Immature natural killer cell (primary cell): ENCODE measurements at regions not wholly inside any gene's neighbourhood (a gene's known extent, or its start where the extent isn't known, plus 50 kb on each side); places are given as distances from the start of the nearest gene placed in this dataset.

Source experiments
- DNase-seq, 3 donors: peaks; one replicate each; pipeline ENCODE4 v3.0.0; 2022; ENCODE audit warnings: mixed read lengths in 1 of 3
- H3K27ac Mint-ChIP-seq, 6 donors: one replicate each; pipeline ENCODE4 v1.8.0; 2020; ENCODE audit warnings: mixed read lengths in 6 of 6, mild to moderate bottlenecking in 5 of 6, inconsistent platforms in 4 of 6, moderate library complexity in 3 of 6
- H3K27me3 Mint-ChIP-seq, 3 donors: one replicate each; pipeline ENCODE4 v1.8.0; 2020 to 2021; ENCODE audit warnings: low read depth in 3 of 3, mild to moderate bottlenecking in 3 of 3, mixed read lengths in 3 of 3, moderate library complexity in 3 of 3, inconsistent platforms in 1 of 3
- H3K36me3 Mint-ChIP-seq, 3 donors: one replicate each; pipeline ENCODE4 v1.8.0; 2020; ENCODE audit warnings: mixed read lengths in 3 of 3, inconsistent platforms in 2 of 3, mild to moderate bottlenecking in 2 of 3
- H3K4me1 Mint-ChIP-seq, 2 donors: one replicate each; pipeline ENCODE4 v1.8.0; 2020; ENCODE audit warnings: inconsistent platforms in 2 of 2, mild to moderate bottlenecking in 2 of 2, mixed read lengths in 2 of 2, moderate library complexity in 1 of 2
- H3K4me3 Mint-ChIP-seq, 5 donors: one replicate each; pipeline ENCODE4 v1.8.0; 2020; ENCODE audit warnings: mild to moderate bottlenecking in 5 of 5, mixed read lengths in 5 of 5, inconsistent platforms in 3 of 5, moderate library complexity in 3 of 5
- H3K9me3 Mint-ChIP-seq, 6 donors: one replicate each; pipeline ENCODE4 v1.8.0; 2020; ENCODE audit warnings: mild to moderate bottlenecking in 6 of 6, mixed read lengths in 6 of 6, inconsistent platforms in 4 of 6, moderate library complexity in 3 of 6

GRCh38 chr13:107365466-107366215 is 797.7 kb upstream of the ARGLU1 start:
- H3K9me3 Mint-ChIP-seq, result peaks cover 0 to 22% (median 9%) of the 10 kb centered on the region in 6 donors
- peaks cover 0 to 2% (median 0%) of the 10 kb centered on the region in 3 donors for H3K27me3 Mint-ChIP-seq
- H3K27ac Mint-ChIP-seq, result no peak overlapping the region
- H3K4me3 Mint-ChIP-seq, result no peak overlapping the region
- no peak for DNase-seq
- H3K36me3 Mint-ChIP-seq, result no peaks in the 10 kb centered on the region
- no peaks in the 10 kb centered on the region for H3K4me1 Mint-ChIP-seq

DNA sequence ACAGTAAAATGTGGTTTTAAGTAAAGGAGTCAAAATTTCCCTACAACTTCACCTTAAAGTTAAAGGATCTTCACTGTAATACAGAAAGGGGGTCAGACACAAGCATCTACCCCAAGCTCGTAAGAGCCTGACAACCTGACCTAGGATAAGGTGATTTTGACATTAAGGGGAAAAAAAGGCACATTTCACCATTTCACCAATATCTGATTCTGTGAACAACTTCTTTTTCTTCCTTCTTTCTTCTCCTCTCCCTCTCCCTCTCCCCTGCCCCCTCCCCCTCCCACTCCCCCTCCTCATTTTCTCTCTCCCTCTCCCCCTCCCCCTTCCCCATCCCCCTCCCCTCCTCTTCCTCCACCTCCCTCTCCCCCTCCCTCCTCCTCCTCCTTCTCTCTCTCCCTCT is 796.7 kb upstream of the ARGLU1 start:
- Mint-ChIP-seq H3K27me3 (peaks cover 0 to 2% (median 0%) of the 10 kb centered on the region in 3 donors), H3K9me3 (peaks cover 0 to 22% (median 9%) of the 10 kb centered on the region in 6 donors)

GRCh38 chr13:107361666-107362065 is 793.7 kb upstream of the ARGLU1 start:
- no peak for DNase-seq
- no peak overlapping the region for H3K27ac Mint-ChIP-seq
- H3K27me3 Mint-ChIP-seq, result no peaks in the 10 kb centered on the region
- peaks cover 0 to 18% (median 7%) of the 10 kb centered on the region in 6 donors for H3K9me3 Mint-ChIP-seq
- H3K4me3 Mint-ChIP-seq, result no peak overlapping the region
- H3K36me3 Mint-ChIP-seq, result no peaks in the 10 kb centered on the region
- no peaks in the 10 kb centered on the region for H3K4me1 Mint-ChIP-seq

More for the DNA sequence above, 796.7 kb upstream of the ARGLU1 start:
- no peak for DNase-seq
- Mint-ChIP-seq H3K4me3 (no peak overlapping the region), H3K36me3 (no peaks in the 10 kb centered on the region), H3K27ac (no peak overlapping the region), H3K4me1 (no peaks in the 10 kb centered on the region)

- Mint-ChIP-seq H3K27ac (no peak overlapping the region), H3K4me1 (no peaks in the 10 kb centered on the region), H3K9me3 (peaks cover 0 to 15% (median 8%) of the 10 kb centered on the region in 6 donors), H3K4me3 (no peak overlapping the region), H3K36me3 (no peaks in the 10 kb centered on the region), H3K27me3 (no peaks in the 10 kb centered on the region)
- DNase-seq, result no peak
These were observed 792.1 kb upstream of the ARGLU1 start for GRCh38 chr13:107360010-107360409.

DNA sequence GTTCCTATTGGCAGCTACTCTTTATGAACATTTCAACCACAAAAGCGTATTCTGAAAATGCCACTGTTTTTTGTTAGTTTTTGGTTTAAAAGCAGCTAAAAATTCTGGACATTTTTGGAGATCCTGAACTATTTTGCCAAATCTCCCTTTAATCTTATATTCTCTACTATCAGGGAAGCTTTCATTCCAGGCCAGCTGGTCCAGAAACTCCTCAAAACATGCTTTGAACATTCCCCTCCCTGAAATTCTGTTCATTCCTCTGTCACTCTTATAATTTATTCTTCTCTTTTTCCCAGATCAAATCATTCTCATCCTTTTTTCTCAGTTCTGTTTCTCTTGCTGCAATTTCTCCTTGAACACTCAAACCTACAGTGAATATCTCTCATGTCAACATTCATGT is 790.9 kb upstream of the ARGLU1 start:
- DNase-seq, result no peak
- Mint-ChIP-seq H3K36me3 (peaks cover 0 to 4% (median 0%) of the 10 kb centered on the region in 3 donors), H3K4me3 (no peak overlapping the region), H3K27me3 (no peaks in the 10 kb centered on the region), H3K9me3 (peaks cover 0 to 19% (median 11%) of the 10 kb centered on the region in 6 donors), H3K27ac (no peak overlapping the region), H3K4me1 (no peaks in the 10 kb centered on the region)

DNA sequence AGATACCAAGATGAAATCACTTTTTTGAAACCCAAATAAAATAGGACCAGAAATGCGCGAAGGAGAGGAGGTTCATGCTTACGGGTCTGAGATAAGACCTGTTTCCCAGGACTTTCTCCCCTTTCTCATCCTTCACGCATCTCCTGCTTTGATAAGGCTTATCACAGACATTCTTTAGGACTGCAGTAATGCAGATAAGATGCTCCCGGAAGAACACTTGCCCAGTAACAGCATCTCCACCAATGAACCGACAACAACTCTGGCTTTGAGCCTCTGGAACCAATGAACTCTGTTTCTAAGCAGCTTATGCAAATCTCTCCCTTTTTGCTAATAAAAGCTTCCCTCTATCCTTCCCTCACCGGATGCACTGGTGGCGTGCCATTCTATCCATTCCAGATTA is 783.4 kb upstream of the ARGLU1 start:
- no peak for DNase-seq
- peaks cover 0 to 4% (median 0%) of the 10 kb centered on the region in 3 donors for H3K36me3 Mint-ChIP-seq
- H3K4me3 Mint-ChIP-seq, result no peak overlapping the region
- H3K9me3 Mint-ChIP-seq, result peaks cover 0 to 18% (median 9%) of the 10 kb centered on the region in 6 donors
- no peaks in the 10 kb centered on the region for H3K4me1 Mint-ChIP-seq
- H3K27ac Mint-ChIP-seq, result no peak overlapping the region
- no peaks in the 10 kb centered on the region for H3K27me3 Mint-ChIP-seq

DNA sequence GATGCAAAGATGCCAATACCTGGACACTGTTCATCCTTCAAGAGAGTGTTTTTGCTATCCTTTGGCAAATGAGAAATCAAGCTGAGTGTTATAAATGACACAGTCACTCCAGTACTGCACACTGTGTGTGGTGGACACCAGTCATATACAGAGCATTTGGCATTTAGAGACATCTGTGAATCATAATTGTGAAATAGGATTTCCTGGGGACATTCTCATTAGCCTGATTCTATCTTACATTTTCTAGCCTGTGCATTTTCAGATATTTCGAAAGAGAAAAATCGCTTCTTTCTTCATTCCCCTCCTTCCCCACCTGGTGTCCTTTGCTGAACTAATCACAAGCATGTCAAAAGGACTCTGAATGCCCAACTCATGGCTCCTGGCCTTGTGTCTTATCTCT is 781.0 kb upstream of the ARGLU1 start:
- Mint-ChIP-seq H3K27ac (no peak overlapping the region), H3K4me3 (no peak overlapping the region), H3K4me1 (no peaks in the 10 kb centered on the region), H3K9me3 (peaks cover 0 to 12% (median 5%) of the 10 kb centered on the region in 6 donors), H3K27me3 (peaks cover 0 to 2% (median 0%) of the 10 kb centered on the region in 3 donors), H3K36me3 (peaks cover 0 to under 1% (median 0%) of the 10 kb centered on the region in 3 donors)
- no peak for DNase-seq

GRCh38 chr13:107348471-107348870 is 780.5 kb upstream of the ARGLU1 start:
- Mint-ChIP-seq H3K9me3 (peaks cover 0 to 12% (median 5%) of the 10 kb centered on the region in 6 donors), H3K36me3 (no peaks in the 10 kb centered on the region), H3K4me1 (no peaks in the 10 kb centered on the region), H3K4me3 (no peak overlapping the region), H3K27ac (no peak overlapping the region), H3K27me3 (peaks cover 0 to 2% (median 0%) of the 10 kb centered on the region in 3 donors)
- no peak for DNase-seq

GRCh38 chr13:107347641-107348369 is 779.9 kb upstream of the ARGLU1 start:
- Mint-ChIP-seq H3K9me3 (peaks cover 2 to 16% (median 7%) of the 10 kb centered on the region in 6 donors), H3K36me3 (no peaks in the 10 kb centered on the region), H3K4me3 (no peak overlapping the region), H3K27me3 (peaks cover 0 to 2% (median 0%) of the 10 kb centered on the region in 3 donors), H3K4me1 (no peaks in the 10 kb centered on the region), H3K27ac (no peak overlapping the region)
- no peak for DNase-seq

DNA sequence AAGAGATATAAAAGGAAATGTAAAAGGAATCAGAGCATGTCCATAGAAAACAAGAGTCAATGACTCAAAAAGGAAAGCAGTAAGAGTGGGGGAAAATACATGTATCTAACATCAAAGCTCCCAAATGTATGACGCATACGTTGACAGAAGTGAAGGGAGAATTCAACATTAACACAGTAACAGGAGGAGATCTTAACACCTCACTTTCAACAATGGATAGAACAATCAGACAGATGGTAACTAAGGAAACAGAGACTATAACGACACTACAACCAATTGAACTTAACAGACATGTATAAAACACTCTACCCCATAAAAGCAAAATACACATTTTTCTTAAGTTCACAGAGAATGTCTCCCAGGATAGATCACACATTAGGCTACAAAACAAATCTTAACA is 774.8 kb upstream of the ARGLU1 start:
- H3K4me3 Mint-ChIP-seq, result no peak overlapping the region
- no peak for DNase-seq
- peaks cover 0 to 37% (median 10%) of the 10 kb centered on the region in 6 donors for H3K9me3 Mint-ChIP-seq
- H3K36me3 Mint-ChIP-seq, result no peaks in the 10 kb centered on the region
- no peak overlapping the region for H3K27ac Mint-ChIP-seq
- H3K27me3 Mint-ChIP-seq, result peaks cover 2 to 3% (median 2%) of the 10 kb centered on the region in 3 donors
- H3K4me1 Mint-ChIP-seq, result no peaks in the 10 kb centered on the region

- H3K4me3 Mint-ChIP-seq, result no peak overlapping the region
- H3K4me1 Mint-ChIP-seq, result no peaks in the 10 kb centered on the region
- no peak overlapping the region for H3K27ac Mint-ChIP-seq
- no peaks in the 10 kb centered on the region for H3K36me3 Mint-ChIP-seq
- no peak for DNase-seq
- peaks cover 3 to 48% (median 12%) of the 10 kb centered on the region in 6 donors for H3K9me3 Mint-ChIP-seq
- H3K27me3 Mint-ChIP-seq, result peaks cover 1 to 2% (median 2%) of the 10 kb centered on the region in 3 donors
These were observed 771.3 kb upstream of the ARGLU1 start for GRCh38 chr13:107339209-107339608.

- Mint-ChIP-seq H3K4me1 (no peaks in the 10 kb centered on the region), H3K27ac (no peak overlapping the region), H3K4me3 (no peak overlapping the region), H3K27me3 (no peaks in the 10 kb centered on the region), H3K9me3 (peaks cover 6 to 27% (median 11%) of the 10 kb centered on the region in 6 donors), H3K36me3 (no peaks in the 10 kb centered on the region)
- no peak for DNase-seq
These were observed 764.3 kb upstream of the ARGLU1 start for GRCh38 chr13:107332188-107332587.

- peaks cover 6 to 27% (median 11%) of the 10 kb centered on the region in 6 donors for H3K9me3 Mint-ChIP-seq
- no peaks in the 10 kb centered on the region for H3K4me1 Mint-ChIP-seq
- no peak overlapping the region for H3K4me3 Mint-ChIP-seq
- no peak for DNase-seq
- H3K36me3 Mint-ChIP-seq, result no peaks in the 10 kb centered on the region
- H3K27ac Mint-ChIP-seq, result no peak overlapping the region
- H3K27me3 Mint-ChIP-seq, result no peaks in the 10 kb centered on the region
These were observed 763.4 kb upstream of the ARGLU1 start for GRCh38 chr13:107331359-107331758.

- H3K4me3 Mint-ChIP-seq, result no peak overlapping the region
- peaks cover 5 to 27% (median 11%) of the 10 kb centered on the region in 6 donors for H3K9me3 Mint-ChIP-seq
- no peaks in the 10 kb centered on the region for H3K4me1 Mint-ChIP-seq
- no peak overlapping the region for H3K27ac Mint-ChIP-seq
- H3K27me3 Mint-ChIP-seq, result no peaks in the 10 kb centered on the region
- DNase-seq, result no peak
- H3K36me3 Mint-ChIP-seq, result no peaks in the 10 kb centered on the region
These were observed 762.5 kb upstream of the ARGLU1 start for GRCh38 chr13:107330484-107330883.
